ENCODE measurements at regions not wholly inside any gene's neighbourhood (a gene's known extent, or its start where the extent isn't known, plus 50 kb on each side); places are given as distances from the start of the nearest gene placed in this dataset.

DNA sequence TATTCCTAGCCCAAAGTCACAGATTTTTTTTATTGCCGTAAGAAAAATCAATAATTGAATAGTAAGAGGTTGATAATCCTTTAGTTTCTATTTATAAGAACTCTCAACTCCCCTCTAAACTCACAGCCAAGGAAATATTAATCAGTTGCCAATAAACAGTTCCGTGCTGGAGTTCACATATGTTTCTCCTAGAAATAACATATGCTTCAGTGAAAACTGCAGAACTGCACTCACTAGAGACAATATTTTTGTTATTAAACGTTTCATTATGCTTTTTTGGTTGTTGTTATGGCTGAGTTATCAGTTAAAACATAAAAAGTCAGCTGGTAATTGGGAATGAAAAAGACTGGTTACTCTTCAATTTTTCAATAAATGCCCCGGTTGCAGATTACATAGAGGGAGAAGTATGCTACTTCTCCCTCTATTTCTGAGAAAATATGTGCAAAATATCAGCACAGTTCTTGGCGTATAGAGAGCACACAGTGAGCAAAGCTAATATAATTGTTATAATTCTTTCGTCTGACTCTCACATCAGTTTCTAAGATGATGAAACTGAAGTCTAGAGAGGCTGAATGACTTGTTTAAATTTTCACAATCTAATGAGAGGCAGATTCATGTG, 781.2 kb upstream of the GRM7 start:
- TF ChIP-seq ZNF891 (CRISPR knock-in tag; IDR thresholded peaks at IDR 0.05) (no peak), FOXP4 (CRISPR knock-in tag; IDR thresholded peaks at IDR 0.05) (no peak)
- TF ChIP-seq, protein P1, sequence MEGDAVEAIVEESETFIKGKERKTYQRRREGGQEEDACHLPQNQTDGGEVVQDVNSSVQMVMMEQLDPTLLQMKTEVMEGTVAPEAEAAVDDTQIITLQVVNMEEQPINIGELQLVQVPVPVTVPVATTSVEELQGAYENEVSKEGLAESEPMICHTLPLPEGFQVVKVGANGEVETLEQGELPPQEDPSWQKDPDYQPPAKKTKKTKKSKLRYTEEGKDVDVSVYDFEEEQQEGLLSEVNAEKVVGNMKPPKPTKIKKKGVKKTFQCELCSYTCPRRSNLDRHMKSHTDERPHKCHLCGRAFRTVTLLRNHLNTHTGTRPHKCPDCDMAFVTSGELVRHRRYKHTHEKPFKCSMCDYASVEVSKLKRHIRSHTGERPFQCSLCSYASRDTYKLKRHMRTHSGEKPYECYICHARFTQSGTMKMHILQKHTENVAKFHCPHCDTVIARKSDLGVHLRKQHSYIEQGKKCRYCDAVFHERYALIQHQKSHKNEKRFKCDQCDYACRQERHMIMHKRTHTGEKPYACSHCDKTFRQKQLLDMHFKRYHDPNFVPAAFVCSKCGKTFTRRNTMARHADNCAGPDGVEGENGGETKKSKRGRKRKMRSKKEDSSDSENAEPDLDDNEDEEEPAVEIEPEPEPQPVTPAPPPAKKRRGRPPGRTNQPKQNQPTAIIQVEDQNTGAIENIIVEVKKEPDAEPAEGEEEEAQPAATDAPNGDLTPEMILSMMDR (CRISPR knock-in tag; IDR thresholded peaks at IDR 0.05) = no peak
